HuH-7.5 (cell line): ENCODE measurements at regions not wholly inside any gene's neighbourhood (a gene's known extent, or its start where the extent isn't known, plus 50 kb on each side); places are given as distances from the start of the nearest gene placed in this dataset.
"Not testable (repeated sequence)": the region's sequence is repeated elsewhere in the genome, so short reads cannot be mapped to it uniquely, and the experiment has no call there.

Experiments used
- DNase-seq: peaks from one replicate; pipeline ENCODE4 v3.0.0; 2011; ENCODE audit warnings: low spot score

GRCh38 chr13:80497978-80498377 is 157.1 kb upstream of the SPRY2 start:
- no peak for DNase-seq

- DNase-seq: no peak
Observed at GRCh38 chr13:80497439-80497838, 156.5 kb upstream of the SPRY2 start.

GRCh38 chr13:80496721-80497397 is 155.9 kb upstream of the SPRY2 start:
- no peak for DNase-seq

- not testable (repeated sequence) for DNase-seq
Observed at GRCh38 chr13:80490491-80490943, 149.6 kb upstream of the SPRY2 start.

GRCh38 chr13:80486402-80486801 is 145.5 kb upstream of the SPRY2 start:
- DNase-seq: no peak

- no peak for DNase-seq
Observed at GRCh38 chr13:80483157-80483556, 142.2 kb upstream of the SPRY2 start.

GRCh38 chr13:80481588-80481987 is 140.7 kb upstream of the SPRY2 start:
- DNase-seq: no peak

GRCh38 chr13:80477661-80478443 is 136.9 kb upstream of the SPRY2 start:
- no peak for DNase-seq

- DNase-seq: no peak
Observed at GRCh38 chr13:80476953-80477352, 136.0 kb upstream of the SPRY2 start.

GRCh38 chr13:80475718-80476117 is 134.8 kb upstream of the SPRY2 start:
- no peak for DNase-seq

GRCh38 chr13:80473695-80474094 is 132.8 kb upstream of the SPRY2 start:
- DNase-seq: no peak

- DNase-seq: no peak
Observed at GRCh38 chr13:80469853-80470381, 129.0 kb upstream of the SPRY2 start.

GRCh38 chr13:80469105-80469852 is 128.4 kb upstream of the SPRY2 start:
- no peak for DNase-seq

- DNase-seq: no peak
Observed at GRCh38 chr13:80465321-80465720, 124.4 kb upstream of the SPRY2 start.

GRCh38 chr13:80463673-80464352 is 122.9 kb upstream of the SPRY2 start:
- DNase-seq: no peak

GRCh38 chr13:80462567-80462966 is 121.6 kb upstream of the SPRY2 start:
- no peak for DNase-seq

- DNase-seq: no peak
Observed at GRCh38 chr13:80462037-80462436, 121.1 kb upstream of the SPRY2 start.

GRCh38 chr13:80458543-80458942 is 117.6 kb upstream of the SPRY2 start:
- no peak for DNase-seq

GRCh38 chr13:80454245-80454644 is 113.3 kb upstream of the SPRY2 start:
- no peak for DNase-seq

- no peak for DNase-seq
Observed at GRCh38 chr13:80452279-80452678, 111.4 kb upstream of the SPRY2 start.

GRCh38 chr13:80451641-80452040 is 110.7 kb upstream of the SPRY2 start:
- no peak for DNase-seq

- no peak for DNase-seq
Observed at GRCh38 chr13:80450386-80450785, 109.5 kb upstream of the SPRY2 start.
